Breast epithelium (tissue), 4 donors: ENCODE measurements at regions not wholly inside any gene's neighbourhood (a gene's known extent, or its start where the extent isn't known, plus 50 kb on each side); places are given as distances from the start of the nearest gene placed in this dataset.

ENCODE experiments used
- DNase-seq, 2 donors: peaks; one replicate each; pipeline ENCODE4 v3.0.0-alpha.2; 2019; ENCODE audit warnings: low spot score in 2 of 2
- H3K27ac ChIP-seq, 2 donors: fragments of 200-600 bp; sonication (generic) in 1 of 2; one replicate each; pipeline ENCODE4 v1.5.1; 2016 to 2019; ENCODE audit warnings: mild to moderate bottlenecking in 1 of 2
- H3K27me3 ChIP-seq, 2 donors: fragments of 200-600 bp; sonication (generic) in 1 of 2; one replicate each; pipeline versions ENCODE4 v1.5.1 to v1.6.0; 2017 to 2019; ENCODE audit warnings: control low read depth in 1 of 2, mild to moderate bottlenecking in 1 of 2
- H3K36me3 ChIP-seq: fragments of 200-600 bp; one replicate; pipeline ENCODE4 v1.5.1; 2019
- H3K4me1 ChIP-seq, 2 donors: fragments of 200-600 bp; sonication (generic); one replicate each; pipeline ENCODE4 v1.5.1; 2016 to 2019; ENCODE audit warnings: control low read depth in 1 of 2
- H3K4me3 ChIP-seq, 3 donors: fragments of 200-600 bp; sonication (generic); 1 replicate in 2 of 3; 2 replicates in 1 of 3; pipeline ENCODE4 v1.5.1; 2016 to 2019; ENCODE audit warnings: mild to moderate bottlenecking in 3 of 3, moderate library complexity in 2 of 3
- H3K9me3 ChIP-seq, 2 donors: fragments of 200-600 bp; sonication (generic) in 1 of 2; one replicate each; pipeline ENCODE4 v1.5.1; 2016 to 2019; ENCODE audit warnings: control low read depth in 1 of 2
- POLR2A ChIP-seq: fragments of 450-650 bp; IDR thresholded peaks from one replicate; pipeline ENCODE4 v1.6.1; 2016; ENCODE audit warnings: antibody characterized with exemption, mild to moderate bottlenecking, moderate library complexity
- POLR2AphosphoS5 ChIP-seq, 3 donors: sonication (generic); formaldehyde crosslinking; IDR thresholded peaks; one replicate each; pipeline ENCODE4 v1.6.1; 2017; ENCODE audit warnings: antibody characterized with exemption in 3 of 3
- intact Hi-C: fragments of 100-400 bp; cut with DNase I; formaldehyde crosslinking; loops from one replicate; pipeline ENCODE4 v1.15.1; 2023; ENCODE audit warnings: low total_unique reads
- TF ChIP-seq, protein P1 (sequence below), 3 donors: fragments of 450-650 bp; IDR thresholded peaks; one replicate each; pipeline ENCODE4 v1.5.1; 2016 to 2017; ENCODE audit warnings: antibody characterized with exemption in 3 of 3, mild to moderate bottlenecking in 3 of 3, moderate library complexity in 3 of 3

DNA sequence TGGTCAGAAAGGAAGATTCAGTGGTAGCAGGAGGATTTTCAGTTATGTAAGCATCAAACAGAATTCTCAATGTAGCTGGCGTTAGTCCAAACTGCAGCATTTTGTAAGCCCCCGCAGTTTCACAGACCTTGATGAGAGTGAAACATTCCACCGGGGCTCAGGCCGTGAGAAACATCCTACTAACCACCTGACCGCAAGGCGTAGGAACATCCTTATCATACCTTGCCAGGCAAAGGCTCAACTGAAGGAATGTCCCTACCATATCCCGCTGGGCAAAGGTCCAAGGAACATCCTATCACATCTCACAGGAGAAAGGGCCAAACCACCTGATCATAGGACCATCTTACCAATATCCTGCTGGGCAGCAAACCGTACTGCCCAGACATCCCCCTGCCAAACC lies 624.8 kb upstream of the TMEM132C start:
- intact Hi-C loops = no loop called here
- no peak for DNase-seq
- no peaks in the 10 kb centered on the region for H3K4me1 ChIP-seq

DNA sequence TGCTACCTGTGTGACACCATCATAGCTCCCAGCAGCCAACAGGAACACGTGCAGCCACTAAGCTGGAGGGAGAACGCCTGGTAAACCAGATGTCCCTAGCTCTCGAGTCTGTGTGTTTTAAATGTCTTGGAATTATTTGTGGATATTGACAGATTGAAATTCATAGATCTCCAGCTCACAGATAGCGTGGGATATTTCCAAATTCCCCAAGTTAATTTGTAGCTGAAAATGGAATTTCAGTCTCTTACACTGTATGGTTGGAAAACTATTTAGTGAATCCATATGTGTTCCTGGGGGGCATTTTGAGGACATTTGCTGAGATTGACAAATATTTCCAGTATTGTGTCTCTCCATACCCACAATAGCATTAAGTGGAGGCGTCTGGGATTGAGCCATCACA lies 618.6 kb upstream of the TMEM132C start:
- Histone ChIP-seq H3K36me3 (no peaks in the 10 kb centered on the region), H3K9me3 (peaks cover 0 to 8% of the 10 kb centered on the region in 2 donors), H3K27ac (no peak overlapping the region), H3K4me3 (no peak overlapping the region), H3K4me1 (no peaks in the 10 kb centered on the region), H3K27me3 (no peaks in the 10 kb centered on the region)
- no peak for DNase-seq
- TF ChIP-seq POLR2A (no peak), POLR2AphosphoS5 (IDR thresholded peaks at IDR 0.05) (no peak)
- TF ChIP-seq, protein P1, sequence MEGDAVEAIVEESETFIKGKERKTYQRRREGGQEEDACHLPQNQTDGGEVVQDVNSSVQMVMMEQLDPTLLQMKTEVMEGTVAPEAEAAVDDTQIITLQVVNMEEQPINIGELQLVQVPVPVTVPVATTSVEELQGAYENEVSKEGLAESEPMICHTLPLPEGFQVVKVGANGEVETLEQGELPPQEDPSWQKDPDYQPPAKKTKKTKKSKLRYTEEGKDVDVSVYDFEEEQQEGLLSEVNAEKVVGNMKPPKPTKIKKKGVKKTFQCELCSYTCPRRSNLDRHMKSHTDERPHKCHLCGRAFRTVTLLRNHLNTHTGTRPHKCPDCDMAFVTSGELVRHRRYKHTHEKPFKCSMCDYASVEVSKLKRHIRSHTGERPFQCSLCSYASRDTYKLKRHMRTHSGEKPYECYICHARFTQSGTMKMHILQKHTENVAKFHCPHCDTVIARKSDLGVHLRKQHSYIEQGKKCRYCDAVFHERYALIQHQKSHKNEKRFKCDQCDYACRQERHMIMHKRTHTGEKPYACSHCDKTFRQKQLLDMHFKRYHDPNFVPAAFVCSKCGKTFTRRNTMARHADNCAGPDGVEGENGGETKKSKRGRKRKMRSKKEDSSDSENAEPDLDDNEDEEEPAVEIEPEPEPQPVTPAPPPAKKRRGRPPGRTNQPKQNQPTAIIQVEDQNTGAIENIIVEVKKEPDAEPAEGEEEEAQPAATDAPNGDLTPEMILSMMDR (IDR thresholded peaks at IDR 0.05) = no peak
- intact Hi-C loops = no loop called here

More for the DNA sequence above, 624.8 kb upstream of the TMEM132C start:
- Histone ChIP-seq H3K36me3 (no peaks in the 10 kb centered on the region), H3K9me3 (peaks cover 0 to 8% of the 10 kb centered on the region in 2 donors), H3K27ac (no peak overlapping the region), H3K4me3 (no peak overlapping the region), H3K27me3 (no peaks in the 10 kb centered on the region)
- TF ChIP-seq POLR2A (no peak), POLR2AphosphoS5 (IDR thresholded peaks at IDR 0.05) (no peak)

DNA sequence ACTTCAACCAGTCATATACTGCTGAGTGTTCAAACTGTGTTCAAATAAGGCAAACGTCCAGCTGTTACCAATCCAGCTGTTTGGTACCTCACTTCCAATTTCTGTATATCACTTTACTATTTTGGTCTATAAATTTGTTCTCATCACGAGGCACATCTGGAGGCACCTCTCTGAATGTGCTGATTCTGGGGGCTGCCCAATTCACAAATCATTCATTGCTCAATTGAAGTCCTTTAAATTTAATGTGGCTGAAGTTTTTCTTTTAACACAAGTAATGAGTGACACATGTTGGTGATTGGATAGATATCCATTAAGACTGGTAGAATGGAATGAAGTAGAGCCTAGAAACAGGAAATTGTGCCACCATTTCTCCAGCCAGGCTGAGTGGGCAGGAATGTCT lies 617.0 kb upstream of the TMEM132C start:
- DNase-seq = no peak
- TF ChIP-seq POLR2AphosphoS5 (IDR thresholded peaks at IDR 0.05) (no peak), POLR2A (no peak)
- TF ChIP-seq, protein P1 (IDR thresholded peaks at IDR 0.05) = no peak
- intact Hi-C loops = no loop called here
- Histone ChIP-seq H3K36me3 (no peaks in the 10 kb centered on the region), H3K9me3 (peaks cover 0 to 8% of the 10 kb centered on the region in 2 donors), H3K4me3 (no peak overlapping the region), H3K4me1 (no peaks in the 10 kb centered on the region), H3K27me3 (no peaks in the 10 kb centered on the region), H3K27ac (no peak overlapping the region)

DNA sequence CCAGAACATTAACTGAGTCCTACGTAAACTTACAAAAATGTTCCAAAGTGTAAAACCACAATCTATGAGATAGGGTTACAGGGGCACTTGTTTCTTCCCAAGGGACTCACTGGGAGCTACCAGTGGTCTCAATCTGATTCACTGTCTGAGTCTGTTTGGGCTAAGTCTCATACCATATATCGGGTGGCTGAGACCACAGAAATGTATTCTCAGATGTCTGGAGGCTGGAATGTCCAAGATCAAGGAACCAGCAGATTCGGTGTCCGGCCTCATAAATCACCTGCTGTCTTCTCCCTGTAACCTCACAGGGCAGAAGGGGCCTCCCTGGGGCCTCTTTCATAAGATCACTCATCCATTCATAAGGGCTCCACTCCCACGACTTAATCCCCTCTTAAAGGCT lies 616.3 kb upstream of the TMEM132C start:
- intact Hi-C loops = no loop called here
- Histone ChIP-seq H3K4me1 (no peaks in the 10 kb centered on the region), H3K27me3 (no peaks in the 10 kb centered on the region), H3K4me3 (no peak overlapping the region), H3K27ac (no peak overlapping the region), H3K36me3 (no peaks in the 10 kb centered on the region), H3K9me3 (peaks cover 0 to 7% of the 10 kb centered on the region in 2 donors)
- no peak for DNase-seq
- TF ChIP-seq, protein P1 (IDR thresholded peaks at IDR 0.05) = no peak
- TF ChIP-seq POLR2AphosphoS5 (IDR thresholded peaks at IDR 0.05) (no peak), POLR2A (no peak)

DNA sequence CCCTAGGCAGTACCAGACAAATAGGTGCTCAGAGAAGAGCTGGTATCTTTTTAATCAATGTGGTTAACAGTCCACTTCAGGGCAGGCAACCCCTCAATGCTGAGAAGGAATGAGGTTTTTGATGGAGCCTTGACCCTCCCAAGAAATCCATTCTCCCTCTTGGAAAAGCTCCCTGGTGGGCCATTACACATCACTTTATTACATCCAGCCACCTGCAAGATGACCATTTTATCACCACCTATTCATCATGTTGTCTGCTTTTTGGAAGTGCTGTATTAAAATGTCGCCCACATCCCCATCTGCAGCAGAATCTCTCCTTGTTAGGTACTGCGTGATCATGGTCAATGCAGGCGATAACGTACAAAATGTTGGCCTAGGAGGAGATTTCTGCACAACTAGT lies 614.7 kb upstream of the TMEM132C start:
- intact Hi-C loops = no loop called here
- no peak overlapping the region for H3K27ac ChIP-seq

More for the DNA sequence above, 614.7 kb upstream of the TMEM132C start:
- no peak overlapping the region for H3K4me3 ChIP-seq
- no peaks in the 10 kb centered on the region for H3K36me3 ChIP-seq
- no peak for DNase-seq
- H3K27me3 ChIP-seq = no peaks in the 10 kb centered on the region
- H3K4me1 ChIP-seq = no peaks in the 10 kb centered on the region
- H3K9me3 ChIP-seq = no peaks in the 10 kb centered on the region
- TF ChIP-seq POLR2AphosphoS5 (IDR thresholded peaks at IDR 0.05) (no peak), POLR2A (no peak)
- TF ChIP-seq, protein P1 (IDR thresholded peaks at IDR 0.05) = no peak
